H1 (cell line): ENCODE measurements at regions not wholly inside any gene's neighbourhood (a gene's known extent, or its start where the extent isn't known, plus 50 kb on each side); places are given as distances from the start of the nearest gene placed in this dataset.

Experiments
- CTCF ChIA-PET: fragments of 300-600 bp; sonication (Branson Sonifier 250); formaldehyde crosslinking; loops from one replicate; lab custom pipeline; 2021; ENCODE audit not compliant: partially characterized antibody; lab: Charles Lee
- POLR2A ChIA-PET: fragments of 300-600 bp; sonication (Branson Sonifier 250); formaldehyde crosslinking; loops from one replicate; lab custom pipeline; 2021; ENCODE audit warnings: inconsistent platforms; ENCODE audit not compliant: partially characterized antibody; lab: Charles Lee
- DNase-seq, 2 experiments: peaks; one replicate each; pipeline versions ENCODE4 v3.0.0 to v3.0.0-alpha.2; 2010 to 2022; ENCODE audit warnings: low spot score in 2 of 2, low read depth in 1 of 2, mixed read lengths in 1 of 2
- FAIRE-seq: peaks from 2 replicates; lab custom pipeline; 2011; peaks lifted over from hg19 to GRCh38; lab: Jason Lieb, UNC
- H2AFZ ChIP-seq: 2 replicates; pipeline ENCODE4 v1.8.1; 2012; ENCODE audit warnings: low read length, inconsistent platforms
- H2AK5ac ChIP-seq: 2 replicates; pipeline ENCODE4 v1.6.1; 2013; ENCODE audit warnings: low read depth, low read length
- H2BK120ac ChIP-seq: replicated peaks from 2 replicates; pipeline ENCODE3; 2013; ENCODE audit warnings: low read depth, low read length, inconsistent platforms
- H2BK12ac ChIP-seq: 2 replicates; pipeline ENCODE4 v1.6.1; 2013; ENCODE audit warnings: low read depth, low read length
- H2BK15ac ChIP-seq: 2 replicates; pipeline ENCODE4 v1.6.1; 2013; ENCODE audit warnings: low read length
- H2BK20ac ChIP-seq: 2 replicates; pipeline ENCODE4 v1.6.1; 2013; ENCODE audit warnings: low read length
- H2BK5ac ChIP-seq: 2 replicates; pipeline ENCODE4 v1.6.1; 2013; ENCODE audit warnings: low read depth, low read length
- H3K14ac ChIP-seq: 2 replicates; pipeline ENCODE4 v1.6.1; 2013; ENCODE audit warnings: inconsistent platforms; ENCODE audit not compliant: insufficient read length
- H3K18ac ChIP-seq: 2 replicates; pipeline ENCODE4 v1.6.1; 2013; ENCODE audit warnings: low read length; ENCODE audit errors: extremely low read depth
- H3K23ac ChIP-seq: 2 replicates; pipeline ENCODE4 v1.6.1; 2013; ENCODE audit warnings: inconsistent platforms; ENCODE audit not compliant: insufficient read length
- H3K23me2 ChIP-seq: 2 replicates; pipeline ENCODE4 v1.6.1; 2013; ENCODE audit warnings: low read depth, low read length
- H3K27ac ChIP-seq: 2 replicates; pipeline ENCODE4 v1.6.1; 2011; ENCODE audit warnings: low read depth, low read length, inconsistent platforms
- H3K27me3 ChIP-seq, 4 experiments: replicated peaks in 1 of 4; 1 replicate in 1 of 4; 2 replicates in 3 of 4; pipeline versions ENCODE4 v1.6.1 to v1.8.1; 2011 to 2013; ENCODE audit warnings: low read length in 3 of 4, mild to moderate bottlenecking in 3 of 4, inconsistent platforms in 2 of 4, mixed read lengths in 2 of 4, moderate library complexity in 1 of 4; ENCODE audit not compliant: control insufficient read depth in 3 of 4, insufficient read depth in 3 of 4; ENCODE audit errors: extremely low read depth in 1 of 4
- H3K36me3 ChIP-seq, 4 experiments: 2 replicates each; pipeline versions ENCODE4 v1.6.1 to v1.8.1; 2011 to 2013; ENCODE audit warnings: mild to moderate bottlenecking in 4 of 4, low read length in 3 of 4, moderate library complexity in 2 of 4, control low read depth in 1 of 4, inconsistent platforms in 1 of 4; ENCODE audit not compliant: insufficient read depth in 4 of 4, control insufficient read depth in 2 of 4
- H3K4ac ChIP-seq: replicated peaks from 2 replicates; pipeline ENCODE3; 2013; ENCODE audit warnings: low read length, low read depth, mixed read lengths, inconsistent platforms; ENCODE audit not compliant: insufficient read length
- H3K4me1 ChIP-seq, 4 experiments: replicated peaks in 1 of 4; 1 replicate in 1 of 4; 2 replicates in 3 of 4; pipeline versions ENCODE4 v1.6.1 to v1.8.1; 2011 to 2013; ENCODE audit warnings: low read length in 3 of 4, inconsistent platforms in 2 of 4, mixed read lengths in 1 of 4; ENCODE audit not compliant: insufficient read depth in 4 of 4, control insufficient read depth in 3 of 4
- H3K4me2 ChIP-seq, 2 experiments: 2 replicates each; pipeline versions ENCODE4 v1.6.1 to v1.8.1; 2011 to 2013; ENCODE audit warnings: low read depth in 2 of 2, low read length in 2 of 2, control low read depth in 1 of 2, inconsistent platforms in 1 of 2, mild to moderate bottlenecking in 1 of 2; ENCODE audit not compliant: insufficient read depth in 1 of 2
- H3K4me3 ChIP-seq, 4 experiments: fragments of 200-600, 300-600 bp in 1 of 4; sonication (generic), shearing (Covaris generic), sonication (Bioruptor Twin) in 1 of 4; 2 replicates each; pipeline versions ENCODE4 v1.5.1 to v1.8.1; 2011 to 2016; ENCODE audit warnings: low read length in 4 of 4, low read depth in 3 of 4, control low read depth in 2 of 4, inconsistent platforms in 2 of 4, mild to moderate bottlenecking in 2 of 4, mixed read lengths in 1 of 4, moderate library complexity in 1 of 4; ENCODE audit not compliant: insufficient read depth in 2 of 4; ENCODE audit errors: extremely low read depth in 1 of 4
- H3K56ac ChIP-seq: replicated peaks from 2 replicates; pipeline ENCODE3; 2013; ENCODE audit warnings: low read depth, mild to moderate bottlenecking, mixed read lengths, low read length, inconsistent platforms; ENCODE audit not compliant: insufficient read length
- H3K79me1 ChIP-seq: 2 replicates; pipeline ENCODE4 v1.6.1; 2013; ENCODE audit warnings: low read depth, low read length, control low read depth
- H3K79me2 ChIP-seq, 2 experiments: 2 replicates each; pipeline versions ENCODE4 v1.6.1 to v1.8.1; 2012 to 2013; ENCODE audit warnings: low read length in 2 of 2, mild to moderate bottlenecking in 2 of 2, inconsistent platforms in 1 of 2; ENCODE audit not compliant: insufficient read depth in 2 of 2, control insufficient read depth in 1 of 2
- H3K9ac ChIP-seq, 4 experiments: replicated peaks in 1 of 4; 1 replicate in 1 of 4; 2 replicates in 3 of 4; pipeline versions ENCODE4 v1.6.1 to v1.8.1; 2011 to 2013; ENCODE audit warnings: low read depth in 3 of 4, low read length in 3 of 4, control low read depth in 2 of 4, mild to moderate bottlenecking in 2 of 4, moderate library complexity in 2 of 4, inconsistent platforms in 1 of 4; ENCODE audit errors: extremely low read depth in 1 of 4
- H3K9me3 ChIP-seq, 2 experiments: 2 replicates each; pipeline versions ENCODE4 v1.6.1 to v1.8.1; 2012 to 2013; ENCODE audit warnings: mild to moderate bottlenecking in 2 of 2, moderate library complexity in 2 of 2, control low read depth in 1 of 2, inconsistent platforms in 1 of 2, low read depth in 1 of 2, low read length in 1 of 2, mixed read lengths in 1 of 2; ENCODE audit not compliant: insufficient read depth in 2 of 2
- H4K20me1 ChIP-seq, 2 experiments: replicated peaks in 1 of 2; 2 replicates each; pipeline versions ENCODE3 to v1.8.1; 2011 to 2013; ENCODE audit warnings: inconsistent platforms in 2 of 2, low read length in 2 of 2, mild to moderate bottlenecking in 1 of 2; ENCODE audit not compliant: insufficient read depth in 2 of 2, control insufficient read depth in 1 of 2
- H4K5ac ChIP-seq: 2 replicates; pipeline ENCODE4 v1.6.1; 2013; ENCODE audit warnings: low read length, low read depth, mixed read lengths, inconsistent platforms; ENCODE audit not compliant: insufficient read length
- H4K8ac ChIP-seq: 2 replicates; pipeline ENCODE4 v1.8.0; 2013; ENCODE audit warnings: mild to moderate bottlenecking, moderate library complexity, low read length, inconsistent platforms; ENCODE audit not compliant: insufficient read depth; ENCODE audit errors: extremely low read depth
- H4K91ac ChIP-seq: replicated peaks from 2 replicates; pipeline ENCODE3; 2013; ENCODE audit warnings: low read length, mixed read lengths, inconsistent platforms; ENCODE audit not compliant: insufficient read length
- ASH2L ChIP-seq: fragments of 200-600, 300-600 bp; sonication (generic); IDR thresholded peaks from one replicate; pipeline ENCODE4 v1.7.1; 2017; ENCODE audit warnings: low read length
- BCL11A ChIP-seq, 2 experiments: IDR thresholded peaks; one replicate each; pipeline ENCODE4 v1.6.1; 2011; ENCODE audit warnings: low read depth in 2 of 2, low read length in 2 of 2, mild to moderate bottlenecking in 2 of 2
- GTF2F1 ChIP-seq: IDR thresholded peaks from 2 replicates; pipeline ENCODE4 v1.6.1; 2012; ENCODE audit warnings: low read depth, low read length, improper control_type of control experiment, borderline replicate concordance
- TCF12 ChIP-seq: IDR thresholded peaks from 2 replicates; pipeline ENCODE4 v1.6.1; 2011; ENCODE audit warnings: low read depth, mild to moderate bottlenecking, low read length
- TEAD4 ChIP-seq: IDR thresholded peaks from 2 replicates; pipeline ENCODE4 v1.6.1; 2012; ENCODE audit warnings: low read depth, low read length, inconsistent platforms, mixed read lengths
- WGBS, 2 experiments: shearing (Covaris generic) in 1 of 2; methylation state at CpG; one replicate each; pipeline versions ENCODE4 v1.1.6 to v1.1.7; 2013 to 2015; ENCODE audit warnings: low lambda C conversion rate in 2 of 2, mixed read lengths in 2 of 2, inconsistent platforms in 1 of 2, low coverage in 1 of 2, missing lambda C conversion rate in 1 of 2; ENCODE audit not compliant: insufficient replicate concordance in 2 of 2, insufficient coverage in 1 of 2, insufficient read length in 1 of 2; ENCODE audit errors: extremely low coverage in 1 of 2, missing lambda C conversion rate in 1 of 2; 5-methylcytosine and 5-hydroxymethylcytosine counted together

DNA sequence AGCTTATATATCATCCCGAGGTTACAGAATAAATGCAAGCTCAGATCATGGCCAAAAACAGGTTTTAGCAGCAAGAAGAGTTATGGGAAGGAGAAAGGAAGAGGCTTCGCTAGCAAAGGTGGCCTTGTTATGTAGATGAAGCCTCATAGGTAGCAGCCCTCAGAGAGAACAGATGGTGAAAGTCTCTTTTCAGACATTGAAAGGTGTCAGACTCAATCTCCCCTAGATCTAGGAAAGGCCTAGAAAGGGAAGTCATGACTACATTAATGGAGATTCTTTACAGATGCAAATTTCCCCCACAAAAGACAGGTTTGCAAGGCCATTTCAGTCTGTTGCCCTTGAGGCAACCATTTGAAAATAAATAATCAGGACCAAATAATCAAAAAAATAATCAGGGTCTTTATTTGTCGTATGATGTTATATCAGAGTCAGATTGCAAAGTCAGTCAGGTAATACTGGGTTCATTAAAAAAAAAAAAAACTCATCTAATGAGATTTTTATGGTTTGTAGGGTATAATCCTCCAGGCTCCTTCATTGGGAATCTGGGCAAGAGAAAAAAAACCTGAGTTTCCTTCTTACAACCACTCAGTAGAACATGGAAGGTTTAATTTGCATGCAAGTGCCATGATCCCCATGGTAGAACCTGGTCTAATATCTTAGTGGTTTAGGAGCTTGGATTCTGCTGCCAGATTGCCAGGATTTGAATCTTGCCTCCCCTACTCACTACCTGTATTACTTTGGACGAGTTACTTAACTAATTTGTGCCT, 50.8 kb upstream of the HTR2A start:
- H2BK20ac ChIP-seq = 0 out of 2 replicates have a peak overlapping the region, but pooled peaks have one; percentile 23
- no peak overlapping the region for H4K8ac ChIP-seq
- no peaks in the 10 kb centered on the region for H3K23me2 ChIP-seq
- peak overlapping the region; percentile 94 for H4K5ac ChIP-seq
- no peak overlapping the region; the same call in 1 of the 2 replicates for H2BK5ac ChIP-seq
- H3K79me2 ChIP-seq = no peaks in the 10 kb centered on the region
- no peaks in the 10 kb centered on the region for H3K79me1 ChIP-seq
- TF ChIP-seq TCF12 (0 out of 2 replicates have a peak, but pooled peaks have one; percentile 37), TEAD4 (no peak), ASH2L (no peak), GTF2F1 (no peak), BCL11A (IDR thresholded peaks at IDR 0.05; ENCODE audit: low read depth in 2 of 2, low read length in 2 of 2) (no peak)
- peak overlapping the region; percentile 98 for H2BK120ac ChIP-seq
- no peak overlapping the region for H3K23ac ChIP-seq
- peak overlapping the region in 1 of 4 experiments; percentile 10; a peak in 1 of 8 replicates for H3K4me3 ChIP-seq
- H2BK15ac ChIP-seq = no peak overlapping the region
- H3K9ac ChIP-seq = no peak overlapping the region
- no peak overlapping the region for H2AK5ac ChIP-seq
- H3K9me3 ChIP-seq = peaks cover 17 to 21% of the 10 kb centered on the region in 2 experiments
- peak overlapping the region; percentile 52; the same call in 1 of the 2 replicates for H3K18ac ChIP-seq
- peak in 1 of 2 experiments; percentile 17 for DNase-seq
- H3K27ac ChIP-seq = no peak overlapping the region; the same call in 1 of the 2 replicates
- peak overlapping the region; percentile 91 for H4K91ac ChIP-seq
- H2AFZ ChIP-seq = no peak overlapping the region
- peak overlapping the region; percentile 34 to 44; a peak in 2 of 4 replicates for H3K4me2 ChIP-seq
- CTCF ChIA-PET = interaction anchor here (0.7 to 2.4 kb wide), 3 partner anchors 15 to 54 kb away, joined by 3 to 16 read pairs (median 5); no protein-coding TSS in a partner anchor
- peak; percentile 85 for FAIRE-seq
- POLR2A ChIA-PET = no interaction called here
- peaks cover 0 to 7% (median 4%) of the 10 kb centered on the region in 4 experiments; a peak in 2 of 7 replicates for H3K4me1 ChIP-seq
- 54% methylated on average over 4 of the region's 4 CpGs; no CpG with 5 or more reads in 1 of the 2 experiments for WGBS, 2 experiments
- no peak overlapping the region for H2BK12ac ChIP-seq
- no peaks in the 10 kb centered on the region for H4K20me1 ChIP-seq
- H3K36me3 ChIP-seq = peaks cover 0 to 7% (median 0%) of the 10 kb centered on the region in 4 experiments; a peak in 2 of 8 replicates
- peak overlapping the region; percentile 53 for H3K4ac ChIP-seq
- H3K56ac ChIP-seq = no peak overlapping the region
- no peaks in the 10 kb centered on the region for H3K27me3 ChIP-seq
- H3K14ac ChIP-seq = no peak overlapping the region
